Putamen (tissue), 1 donor: ENCODE measurements at regions not wholly inside any gene's neighbourhood (a gene's known extent, or its start where the extent isn't known, plus 50 kb on each side); places are given as distances from the start of the nearest gene placed in this dataset.
"Not testable (repeated sequence)": the region's sequence is repeated elsewhere in the genome, so short reads cannot be mapped to it uniquely, and the experiment has no call there.

Experiments used
- DNase-seq: peaks from one replicate; pipeline ENCODE4 v3.0.0-alpha.2; 2016; ENCODE audit warnings: low spot score

DNA sequence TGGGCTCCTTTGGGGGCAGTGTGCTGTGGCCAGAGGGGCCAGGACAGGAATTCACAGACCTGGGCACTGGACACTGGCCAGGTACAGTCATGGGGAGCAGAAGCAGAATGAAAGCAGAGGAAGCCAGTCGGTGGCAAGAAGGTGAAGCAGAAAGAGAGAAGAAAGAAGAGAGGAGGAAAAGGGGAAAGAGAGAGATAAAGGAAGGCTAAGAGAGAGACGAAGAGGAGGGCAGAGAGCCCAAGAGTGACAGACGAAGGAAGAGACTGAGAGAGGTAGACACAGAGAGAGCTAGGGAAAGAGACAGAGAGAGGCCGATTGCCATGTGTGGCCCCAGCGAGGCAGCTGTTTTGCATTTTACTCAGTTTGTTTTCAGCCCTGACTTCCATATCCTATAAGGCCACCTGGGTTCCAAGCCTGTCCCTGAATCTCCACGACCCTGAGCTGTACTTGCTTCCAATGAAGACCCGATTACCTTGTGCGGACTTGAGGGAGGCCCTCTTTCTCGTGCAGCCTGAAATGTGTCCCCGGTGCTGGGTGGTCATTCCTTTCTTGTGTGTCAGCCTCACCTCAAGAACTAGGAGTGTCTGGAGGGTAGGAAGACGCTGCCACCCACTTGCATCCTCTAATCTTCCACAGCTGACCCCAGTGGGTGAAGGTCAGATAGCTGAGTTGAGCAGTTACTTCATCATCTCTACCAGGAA is 73.9 kb downstream of the LSM3 start:
- no peak for DNase-seq

DNA sequence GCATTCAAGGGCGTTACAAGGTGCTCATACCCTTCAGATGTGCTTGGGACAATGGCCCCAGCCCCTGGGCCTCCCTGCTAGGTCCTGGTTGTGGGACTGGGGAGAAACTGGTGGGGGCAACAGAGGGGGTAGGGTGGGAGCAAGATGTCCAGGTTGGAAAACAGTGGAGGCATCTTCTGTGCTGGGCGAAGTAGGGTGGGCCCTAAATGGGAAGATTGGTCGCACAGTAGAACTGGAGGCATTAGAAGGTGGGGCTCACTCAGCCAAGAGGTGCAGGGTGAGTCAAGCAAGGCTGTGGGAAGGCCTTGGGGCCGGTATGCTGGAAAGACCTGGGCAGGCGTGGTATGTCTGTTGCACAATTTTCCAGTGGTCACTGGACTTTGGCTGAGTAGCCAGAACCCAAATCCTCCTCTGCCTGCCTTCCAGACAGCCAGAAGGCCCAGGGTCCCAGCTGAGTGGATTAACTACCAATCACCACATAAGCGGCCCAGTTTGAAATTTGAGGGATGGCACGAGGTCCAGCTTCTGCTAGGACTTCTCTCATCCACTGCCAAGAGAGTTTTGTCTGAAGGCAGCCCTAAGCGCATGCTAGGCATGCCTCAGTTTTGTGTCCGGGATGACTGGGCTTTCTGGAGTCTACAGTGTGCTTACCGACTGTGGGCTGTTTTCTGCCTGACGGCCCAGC is 74.5 kb downstream of the LSM3 start:
- DNase-seq = no peak

DNA sequence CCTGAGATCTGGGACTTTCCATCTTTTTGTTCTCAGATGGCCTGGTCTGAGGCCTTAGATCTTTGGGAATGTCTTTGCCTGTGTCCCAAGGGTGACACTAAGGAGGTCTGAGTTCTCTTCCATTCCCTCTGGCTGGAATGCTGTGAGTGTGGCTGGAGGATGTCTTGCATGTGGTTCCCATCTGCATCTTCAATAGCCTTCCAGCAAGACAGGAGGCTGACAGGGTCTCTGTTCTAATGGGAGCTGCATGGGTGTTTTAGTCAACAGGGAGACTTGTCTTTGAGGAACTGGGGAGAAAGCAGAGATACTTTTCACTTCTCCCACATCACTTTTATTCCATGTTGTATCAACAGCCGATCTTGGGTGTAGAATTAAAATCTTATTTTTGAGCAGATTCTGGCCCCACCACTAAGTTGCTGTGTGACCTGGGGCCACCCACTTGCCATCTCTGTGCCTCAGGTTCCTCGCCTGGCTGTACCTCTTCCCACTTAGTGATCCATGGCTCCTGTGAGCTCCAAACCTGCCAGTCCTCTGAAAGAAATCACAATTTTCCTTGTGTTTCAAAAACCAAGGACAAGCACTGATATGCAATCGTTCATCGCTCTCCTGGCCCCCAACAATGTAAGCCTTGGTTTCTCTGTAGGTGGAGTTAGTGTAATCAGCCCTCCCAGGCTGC is 75.2 kb downstream of the LSM3 start:
- no peak for DNase-seq

DNA sequence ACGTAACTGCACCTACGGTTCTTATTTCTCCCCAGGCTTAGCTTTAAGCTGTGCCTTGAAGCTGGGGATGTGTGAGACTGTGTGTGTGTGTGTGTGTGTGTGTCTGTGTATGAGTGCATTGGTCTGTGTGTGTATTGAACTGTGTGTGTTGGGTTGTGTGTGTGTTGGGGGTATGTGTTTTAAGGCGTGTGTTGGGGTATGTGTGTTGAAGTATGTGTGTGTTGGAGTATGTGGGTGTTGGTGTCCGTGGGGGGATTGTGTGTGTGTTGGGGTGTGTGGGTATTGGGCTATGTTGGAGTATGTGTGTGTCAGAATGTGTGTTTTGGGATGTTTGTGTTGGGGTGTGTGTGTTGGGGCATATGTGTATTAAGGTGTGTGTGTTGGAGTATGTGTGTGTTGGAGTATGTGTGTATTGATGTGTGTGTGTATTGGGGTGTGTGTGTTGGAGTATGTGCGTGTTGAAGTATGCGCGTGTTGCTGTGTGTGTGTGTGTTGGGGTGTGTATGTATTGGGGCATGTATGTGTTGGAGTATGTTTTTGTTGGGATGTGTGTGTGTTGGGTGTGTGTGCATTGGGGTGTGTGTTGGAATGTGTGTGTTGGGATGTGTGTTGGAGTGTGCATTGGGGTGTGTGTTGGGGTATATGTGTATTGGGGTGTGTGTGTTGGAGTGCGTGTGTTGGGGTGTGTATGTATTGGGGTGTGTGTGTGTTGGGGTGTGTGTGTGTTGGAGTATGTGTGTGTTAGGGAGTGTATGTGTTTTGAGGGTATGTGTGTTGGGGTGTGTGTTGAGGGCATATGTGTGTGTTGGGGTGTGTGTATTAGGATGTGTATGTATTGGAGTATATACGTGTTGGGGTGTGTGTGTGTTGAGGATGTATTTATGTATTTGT is 76.4 kb downstream of the LSM3 start:
- DNase-seq = no peak

DNA sequence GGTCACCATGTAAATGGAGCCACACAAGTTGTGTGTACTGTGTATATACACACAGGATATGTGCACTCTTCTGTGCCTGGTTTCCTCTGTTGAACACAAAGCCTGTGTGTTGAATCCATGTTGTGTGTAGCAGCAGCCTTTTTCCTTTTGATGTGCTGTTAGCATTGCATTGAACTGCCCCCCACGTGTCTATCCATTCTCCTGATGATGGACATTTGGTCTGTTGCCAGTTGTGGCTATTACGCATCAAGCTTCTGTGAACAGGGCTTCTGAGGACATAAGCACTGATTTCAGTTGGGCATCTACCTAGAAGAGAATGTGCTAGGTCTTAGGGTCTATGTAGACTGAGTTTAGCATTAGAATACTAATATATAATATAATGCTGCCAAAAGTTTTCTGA is 77.4 kb downstream of the LSM3 start:
- no peak for DNase-seq

DNA sequence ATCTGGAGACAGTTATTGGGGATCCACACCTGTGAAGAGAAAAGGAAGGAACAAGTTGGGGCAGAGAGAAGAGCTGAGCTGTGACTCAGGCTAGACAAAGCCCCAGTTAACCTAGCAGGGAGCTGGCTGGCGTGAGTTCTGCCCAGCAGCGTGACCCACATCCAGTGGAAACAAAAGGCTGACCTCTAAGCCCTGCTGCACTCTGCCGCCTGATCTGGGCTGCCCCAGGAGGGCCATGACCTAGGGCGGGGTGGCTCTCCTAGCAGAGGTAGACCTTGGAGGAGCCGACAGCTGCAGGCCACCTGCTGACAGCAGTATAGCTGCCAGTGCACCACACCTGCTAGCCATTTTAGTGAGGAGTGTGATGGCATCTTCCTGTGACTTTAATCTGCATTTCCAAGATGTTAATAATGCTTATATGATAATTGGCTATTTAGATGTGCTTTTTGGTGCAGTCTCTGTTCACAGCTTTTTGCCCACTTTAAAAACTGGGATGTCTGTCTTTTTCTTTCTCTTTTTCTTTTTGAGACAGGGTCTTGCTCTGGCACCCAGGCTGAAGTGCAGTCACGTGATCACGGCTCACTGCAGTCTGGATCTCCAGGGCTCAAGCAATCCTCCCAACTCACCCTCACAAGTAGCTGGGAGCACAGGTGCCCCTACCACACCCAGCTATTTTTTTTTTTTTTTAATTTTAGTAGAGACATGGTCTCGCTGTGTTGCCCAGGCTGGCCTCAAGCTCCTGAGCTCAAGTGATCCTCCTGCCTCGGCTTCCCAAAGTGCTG is 78.1 kb downstream of the LSM3 start:
- no peak for DNase-seq

DNA sequence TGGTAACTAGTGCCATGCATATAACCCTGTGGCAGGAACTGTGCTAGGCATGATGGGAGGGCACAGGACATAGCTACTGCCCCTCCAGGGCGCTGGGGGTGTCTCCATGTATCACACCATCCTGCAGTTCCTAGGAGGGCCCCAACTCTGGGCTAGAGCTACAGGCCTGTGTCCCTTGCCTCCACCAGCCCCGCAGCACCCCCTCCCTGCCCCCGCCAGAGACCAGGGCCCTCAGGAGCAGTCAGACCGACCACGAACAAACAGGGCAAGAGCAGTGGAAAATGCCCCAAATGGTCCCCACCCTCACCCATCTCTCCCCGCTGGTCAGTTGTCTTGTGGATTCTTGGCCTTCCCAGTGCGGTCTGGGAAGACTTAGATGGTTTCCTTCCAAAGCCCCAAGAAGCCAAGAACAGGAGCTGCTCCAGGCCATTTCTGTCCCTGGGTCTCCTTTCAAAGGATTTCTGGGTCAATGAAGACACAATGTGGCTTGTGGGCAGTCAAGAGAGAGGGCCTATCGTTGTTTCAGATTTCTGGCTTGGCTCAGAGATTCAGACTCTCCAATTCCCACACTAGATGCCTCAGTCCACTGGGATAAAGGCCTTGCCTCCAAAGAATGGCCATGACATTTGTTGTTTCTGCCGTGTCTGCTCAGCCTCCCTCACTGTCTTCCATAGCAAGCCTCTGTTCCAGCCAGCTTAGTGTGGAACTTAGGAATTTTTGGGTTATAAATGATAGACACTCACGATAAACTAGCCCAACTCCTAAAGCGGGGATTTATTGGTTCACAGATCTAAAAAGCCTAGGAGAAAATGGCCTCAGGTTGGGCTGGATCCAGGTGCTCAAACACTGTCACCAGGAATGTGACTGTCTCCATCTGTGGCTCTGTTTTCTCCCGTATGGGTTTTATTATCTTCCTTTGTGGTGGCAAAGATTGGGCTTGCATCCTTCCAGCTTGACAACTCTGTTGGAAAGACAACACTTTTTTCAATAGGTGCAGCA is 80.6 kb downstream of the LSM3 start:
- DNase-seq = no peak

DNA sequence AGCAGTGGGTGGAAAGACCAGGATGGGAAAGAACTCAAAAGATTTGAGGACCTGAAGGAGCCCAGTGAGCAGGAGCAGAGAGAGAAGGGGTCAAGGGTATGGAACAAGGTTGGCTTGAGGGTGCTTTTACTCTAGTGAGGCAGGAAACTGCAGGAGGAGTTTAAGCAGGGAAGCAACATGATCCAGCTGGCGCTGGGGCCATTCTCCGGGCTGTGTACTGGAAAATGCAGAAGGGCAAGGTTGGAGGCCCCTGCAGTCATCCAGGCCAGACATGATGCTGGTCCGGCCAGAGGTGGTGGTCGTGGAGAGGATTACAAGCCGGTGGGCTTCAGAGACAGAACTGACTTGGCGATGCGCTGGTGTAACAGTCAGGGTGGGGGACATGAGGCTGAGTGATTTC is 81.8 kb downstream of the LSM3 start:
- DNase-seq = no peak

DNA sequence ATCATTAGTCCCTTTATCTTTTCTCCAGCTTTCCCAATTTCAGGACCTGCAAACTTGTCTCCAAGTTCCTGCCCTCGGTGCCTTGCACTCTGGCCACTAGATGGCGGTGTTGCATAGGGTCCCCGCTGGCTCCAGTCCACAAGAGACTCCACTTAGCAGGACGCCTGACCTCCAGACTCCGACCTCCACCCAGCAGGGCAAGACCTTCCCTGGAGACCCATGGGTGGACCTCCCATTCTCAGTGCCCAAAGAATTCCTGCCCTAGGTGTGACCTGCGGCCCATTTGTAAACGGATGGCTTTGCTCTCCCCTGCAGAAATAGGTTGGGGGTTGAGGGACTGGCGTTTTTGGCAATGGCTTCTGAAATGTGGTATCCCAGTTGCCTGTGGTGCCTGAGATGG is 82.6 kb downstream of the LSM3 start:
- DNase-seq = peak; percentile 79

DNA sequence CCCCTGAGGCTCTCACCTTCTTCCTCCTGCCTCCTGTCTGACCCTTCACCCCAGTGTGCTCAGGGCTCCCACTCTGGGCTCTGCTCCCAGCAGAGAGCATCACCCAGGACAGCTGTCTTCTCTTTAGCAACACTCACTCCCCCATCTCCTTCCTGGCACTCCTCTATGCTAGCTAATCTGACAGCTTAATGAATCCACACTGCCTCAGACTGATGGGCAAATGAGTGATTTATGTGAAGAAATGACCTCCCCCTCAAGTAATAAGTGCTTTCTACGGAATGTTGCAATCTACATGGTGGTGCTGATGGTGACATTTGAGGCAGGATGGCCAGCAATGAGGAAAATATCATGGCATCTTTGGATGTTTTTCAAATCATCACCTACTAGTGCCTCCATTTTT is 83.6 kb downstream of the LSM3 start:
- DNase-seq = no peak

DNA sequence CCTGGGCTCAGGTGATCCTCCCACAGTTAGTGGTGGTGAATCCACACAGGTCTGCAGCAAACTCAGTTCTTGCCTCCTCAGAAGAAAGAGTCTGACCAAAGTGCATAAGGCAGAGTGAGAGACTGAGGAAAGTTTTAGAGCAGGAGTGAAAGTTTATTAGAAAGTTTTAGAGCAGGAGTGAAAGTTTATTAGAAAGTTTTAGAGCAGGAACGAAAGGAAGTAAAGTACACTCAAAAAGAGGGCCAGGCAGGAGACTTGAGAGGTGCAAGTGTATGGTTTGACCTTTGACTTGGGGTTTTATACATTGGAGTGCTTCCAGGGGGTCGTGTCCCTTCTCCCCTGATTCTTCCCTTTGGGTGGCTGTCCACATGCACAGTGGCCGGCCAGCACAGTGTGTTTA is 84.2 kb downstream of the LSM3 start:
- no peak for DNase-seq

DNA sequence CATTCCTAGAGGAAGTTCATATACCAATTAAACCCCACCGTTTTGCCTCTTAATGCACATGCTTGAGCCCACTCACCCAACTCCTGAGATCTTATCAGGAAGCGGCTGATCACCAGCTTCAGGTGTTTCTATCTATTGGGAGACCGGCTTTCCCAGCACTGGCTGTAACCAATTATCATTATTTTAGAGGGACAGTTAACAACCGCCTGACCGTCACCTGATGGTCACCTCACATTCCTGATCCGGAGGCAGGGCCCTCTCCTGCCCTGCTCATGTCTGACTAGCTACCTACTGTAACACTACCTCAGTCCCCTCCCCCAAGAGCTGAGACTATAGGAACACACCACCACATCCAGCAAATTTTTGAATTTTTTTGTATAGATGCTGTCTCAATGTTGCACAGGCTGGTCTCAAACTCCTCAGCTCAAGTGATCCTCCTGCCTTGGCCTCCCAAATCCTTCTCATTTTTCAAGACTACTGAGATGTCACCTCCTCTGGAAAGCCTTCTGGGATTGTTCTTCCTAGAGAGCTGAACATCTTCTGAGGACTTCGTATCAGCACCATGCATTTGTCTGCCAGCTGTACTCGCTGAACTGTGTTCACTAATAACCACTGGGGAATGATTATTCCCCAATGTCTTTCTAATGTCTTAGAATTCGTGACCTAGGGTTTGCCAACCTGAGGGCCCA is 84.8 kb downstream of the LSM3 start:
- no peak for DNase-seq

DNA sequence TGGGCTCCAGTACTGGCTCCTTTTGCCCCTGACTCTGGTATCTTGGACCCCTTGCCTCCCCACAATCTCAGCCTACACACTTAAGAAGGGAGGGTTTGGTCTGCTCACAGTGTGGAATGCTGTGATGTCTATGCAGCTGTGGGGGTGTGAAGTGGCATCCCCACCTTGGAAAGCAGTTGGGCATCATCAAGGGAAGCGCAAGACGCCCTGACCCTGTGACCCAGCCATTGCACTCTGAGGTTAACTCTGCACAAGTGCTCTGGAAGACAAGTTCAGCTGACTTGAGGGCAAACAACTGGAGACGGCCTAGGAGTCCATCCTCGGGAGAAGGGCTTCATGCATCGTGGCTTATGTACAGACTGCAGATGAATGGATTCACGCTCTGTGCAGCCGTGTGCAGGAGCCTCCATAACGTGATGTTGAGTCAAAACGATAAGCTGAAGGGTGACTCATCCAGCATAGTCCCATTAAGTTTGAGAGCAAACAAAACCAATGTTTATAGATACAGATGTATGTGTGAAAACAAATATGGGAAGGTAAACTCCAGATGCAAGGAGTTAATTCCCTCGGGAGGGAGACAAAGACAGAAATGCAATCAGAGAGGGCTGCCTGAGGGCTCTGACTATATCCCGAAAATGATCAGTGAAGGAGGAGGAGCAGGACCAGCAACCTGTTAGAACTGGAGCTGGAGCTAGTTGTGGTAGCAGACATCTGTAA is 86.8 kb downstream of the LSM3 start:
- DNase-seq = no peak

DNA sequence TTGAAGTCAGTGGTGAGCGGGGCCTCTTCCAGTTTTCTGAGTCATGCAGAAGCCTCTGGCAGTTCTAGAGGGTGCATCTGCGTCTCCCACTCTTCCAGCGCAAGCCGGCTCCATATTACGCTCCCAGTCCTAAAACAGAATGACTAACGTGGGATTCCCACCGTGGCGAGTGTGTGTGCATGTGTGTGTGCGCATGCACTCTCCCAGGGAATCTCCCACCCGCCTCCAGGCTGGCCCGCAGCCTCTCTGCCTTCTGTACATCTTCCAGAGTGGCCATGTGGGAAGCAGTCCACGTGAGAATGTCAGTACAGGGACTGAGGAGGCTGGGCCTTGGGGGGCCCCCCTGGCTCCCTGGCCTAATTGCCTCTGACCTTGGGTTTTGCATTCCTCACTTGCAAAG is 87.7 kb downstream of the LSM3 start:
- DNase-seq = peak; percentile 59

DNA sequence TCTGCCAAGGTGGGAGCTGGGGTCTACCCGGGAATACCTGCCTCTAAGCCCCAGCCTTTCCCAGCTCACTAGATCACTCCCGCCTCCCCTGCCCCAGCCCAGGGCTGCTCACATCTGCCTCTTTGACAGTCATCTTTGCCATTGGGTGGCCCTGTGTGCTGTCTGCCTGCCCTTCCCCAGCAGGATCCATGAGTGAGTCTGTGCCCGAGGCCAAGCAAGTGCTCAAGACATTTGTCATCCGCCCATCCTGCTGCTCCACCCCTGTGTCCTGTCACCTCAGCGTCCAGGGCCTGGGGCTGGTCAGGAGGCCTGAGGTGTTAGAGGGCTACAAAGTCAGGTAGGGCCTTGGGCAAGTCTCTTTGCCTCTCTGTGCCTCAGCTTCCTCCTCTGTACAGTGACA is 89.4 kb downstream of the LSM3 start:
- no peak for DNase-seq

DNA sequence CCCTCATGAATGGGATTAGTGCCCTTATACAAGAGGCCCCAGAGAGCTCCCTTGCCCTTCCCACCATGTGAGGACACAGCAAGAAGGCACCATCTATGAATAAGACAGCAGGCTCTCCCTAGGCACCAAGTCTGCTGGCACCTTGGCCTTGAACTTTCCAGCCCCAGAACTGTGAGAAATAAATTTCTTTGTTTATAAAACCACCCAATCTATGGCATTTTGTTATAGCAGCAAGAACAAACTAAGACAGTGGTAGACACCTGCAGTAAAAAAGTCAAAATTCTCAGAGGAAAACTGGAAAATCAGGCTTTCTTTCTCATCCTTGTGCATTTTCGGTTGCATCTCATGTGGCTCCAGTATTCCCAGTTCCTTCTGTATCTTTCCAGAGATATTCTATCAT is 90.3 kb downstream of the LSM3 start:
- no peak for DNase-seq

DNA sequence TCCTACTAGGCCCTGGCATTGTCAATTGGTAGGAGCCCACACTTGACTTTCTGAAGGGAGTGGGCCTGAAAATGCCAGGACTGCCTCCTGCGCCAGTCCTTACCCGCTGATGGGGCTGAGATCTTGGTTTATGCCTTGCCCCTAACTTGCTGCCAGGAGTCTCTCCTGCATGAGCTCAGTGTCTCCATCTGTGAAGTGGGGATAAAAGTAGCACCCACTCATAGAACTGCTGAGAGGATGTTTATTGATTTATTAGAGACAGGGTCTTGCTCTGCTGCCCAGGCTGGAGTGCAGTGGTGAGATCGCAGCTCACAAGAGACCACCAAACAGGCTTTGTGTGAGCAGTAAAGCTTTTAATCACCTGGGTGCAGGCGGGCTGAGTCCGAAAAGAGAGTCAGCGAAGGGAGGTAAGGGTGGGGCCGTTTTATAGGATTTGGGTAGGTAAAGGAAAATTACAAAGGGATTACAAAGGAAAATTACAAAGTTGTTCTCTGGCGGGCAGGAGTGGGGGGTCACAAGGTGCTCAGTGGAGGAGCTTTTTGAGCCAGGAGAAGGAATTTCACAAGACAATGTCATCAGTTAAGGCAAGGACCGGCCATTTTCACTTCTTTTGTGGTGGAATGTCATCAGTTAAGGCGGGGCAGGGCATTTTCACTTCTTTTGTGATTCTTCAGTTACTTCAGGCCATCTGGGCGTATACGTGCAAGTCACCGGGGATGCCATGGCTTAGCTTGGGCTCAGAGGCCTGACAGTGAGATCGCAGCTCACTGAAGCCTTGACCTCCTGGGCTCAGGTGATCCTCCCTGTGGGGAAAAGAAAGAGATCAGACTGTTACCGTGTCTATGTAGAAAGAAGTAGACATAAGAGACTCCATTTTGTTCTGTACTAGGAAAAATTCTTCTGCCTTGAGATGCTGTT is 93.7 kb downstream of the LSM3 start:
- DNase-seq = not testable (repeated sequence)
